ENCODE measurements at regions not wholly inside any gene's neighbourhood (a gene's known extent, or its start where the extent isn't known, plus 50 kb on each side); places are given as distances from the start of the nearest gene placed in this dataset.

DNA sequence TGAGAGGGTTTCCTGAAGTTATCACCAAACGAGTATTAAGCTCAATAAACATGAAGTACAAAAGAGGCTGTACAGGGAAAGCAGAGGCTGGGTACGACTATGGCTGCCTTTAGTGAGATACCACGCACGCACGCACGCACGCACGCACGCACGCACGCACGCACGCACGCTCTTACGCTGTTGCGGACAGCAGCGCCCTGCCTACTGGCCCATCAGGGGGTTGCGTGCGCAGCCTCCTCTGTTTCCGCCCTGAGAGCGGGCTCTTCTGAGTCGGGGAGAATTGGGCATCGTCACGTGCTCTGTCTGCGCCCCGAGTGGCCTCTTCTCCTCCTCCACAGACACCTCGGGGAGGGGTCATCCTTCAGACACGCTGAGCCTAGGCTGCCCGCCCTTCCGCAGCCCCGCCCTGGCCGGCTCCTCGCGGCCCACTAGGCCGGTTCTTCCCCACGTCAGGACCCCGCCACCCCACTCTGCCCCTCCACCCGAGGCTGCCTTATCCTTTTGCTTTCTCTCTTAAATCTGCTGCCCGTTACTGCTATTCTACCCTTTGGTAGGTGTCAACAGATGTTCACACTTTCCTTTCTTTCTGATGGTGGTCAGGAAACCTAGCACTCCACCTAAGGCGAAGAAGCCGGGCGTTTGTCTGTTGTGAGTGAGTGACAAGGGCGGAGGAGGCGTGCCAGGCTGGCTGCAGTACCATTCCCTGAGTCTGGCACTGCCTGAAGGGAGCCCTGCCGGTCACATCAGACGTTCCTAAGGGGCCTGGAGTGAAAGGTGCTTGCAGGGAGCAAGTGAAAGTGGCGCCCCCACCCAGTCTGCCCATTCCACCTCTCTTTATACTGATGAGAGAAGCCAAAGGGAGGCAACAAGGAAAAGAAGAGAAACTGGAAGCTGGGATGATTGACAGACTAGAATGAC, 300.4 kb upstream of the B3GAT1 start (continued):
- TF ChIP-seq, protein P1, sequence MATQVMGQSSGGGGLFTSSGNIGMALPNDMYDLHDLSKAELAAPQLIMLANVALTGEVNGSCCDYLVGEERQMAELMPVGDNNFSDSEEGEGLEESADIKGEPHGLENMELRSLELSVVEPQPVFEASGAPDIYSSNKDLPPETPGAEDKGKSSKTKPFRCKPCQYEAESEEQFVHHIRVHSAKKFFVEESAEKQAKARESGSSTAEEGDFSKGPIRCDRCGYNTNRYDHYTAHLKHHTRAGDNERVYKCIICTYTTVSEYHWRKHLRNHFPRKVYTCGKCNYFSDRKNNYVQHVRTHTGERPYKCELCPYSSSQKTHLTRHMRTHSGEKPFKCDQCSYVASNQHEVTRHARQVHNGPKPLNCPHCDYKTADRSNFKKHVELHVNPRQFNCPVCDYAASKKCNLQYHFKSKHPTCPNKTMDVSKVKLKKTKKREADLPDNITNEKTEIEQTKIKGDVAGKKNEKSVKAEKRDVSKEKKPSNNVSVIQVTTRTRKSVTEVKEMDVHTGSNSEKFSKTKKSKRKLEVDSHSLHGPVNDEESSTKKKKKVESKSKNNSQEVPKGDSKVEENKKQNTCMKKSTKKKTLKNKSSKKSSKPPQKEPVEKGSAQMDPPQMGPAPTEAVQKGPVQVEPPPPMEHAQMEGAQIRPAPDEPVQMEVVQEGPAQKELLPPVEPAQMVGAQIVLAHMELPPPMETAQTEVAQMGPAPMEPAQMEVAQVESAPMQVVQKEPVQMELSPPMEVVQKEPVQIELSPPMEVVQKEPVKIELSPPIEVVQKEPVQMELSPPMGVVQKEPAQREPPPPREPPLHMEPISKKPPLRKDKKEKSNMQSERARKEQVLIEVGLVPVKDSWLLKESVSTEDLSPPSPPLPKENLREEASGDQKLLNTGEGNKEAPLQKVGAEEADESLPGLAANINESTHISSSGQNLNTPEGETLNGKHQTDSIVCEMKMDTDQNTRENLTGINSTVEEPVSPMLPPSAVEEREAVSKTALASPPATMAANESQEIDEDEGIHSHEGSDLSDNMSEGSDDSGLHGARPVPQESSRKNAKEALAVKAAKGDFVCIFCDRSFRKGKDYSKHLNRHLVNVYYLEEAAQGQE (IDR thresholded peaks at IDR 0.05; ENCODE audit: low read depth) = no peak
- no peak for TF ChIP-seq POLR2AphosphoS5 (IDR thresholded peaks at IDR 0.05; ENCODE audit: low read depth, low read length)
- TF ChIP-seq SIN3A (IDR thresholded peaks at IDR 0.05; ENCODE audit: low read depth) = no peak
- TF ChIP-seq, protein P2, sequence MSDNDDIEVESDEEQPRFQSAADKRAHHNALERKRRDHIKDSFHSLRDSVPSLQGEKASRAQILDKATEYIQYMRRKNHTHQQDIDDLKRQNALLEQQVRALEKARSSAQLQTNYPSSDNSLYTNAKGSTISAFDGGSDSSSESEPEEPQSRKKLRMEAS (IDR thresholded peaks at IDR 0.05) = no peak
- TF ChIP-seq CEBPB (IDR thresholded peaks at IDR 0.05; ENCODE audit: low read depth) = no peak
- no peak for TF ChIP-seq SRF (IDR thresholded peaks at IDR 0.05; ENCODE audit: low read depth)

DNA sequence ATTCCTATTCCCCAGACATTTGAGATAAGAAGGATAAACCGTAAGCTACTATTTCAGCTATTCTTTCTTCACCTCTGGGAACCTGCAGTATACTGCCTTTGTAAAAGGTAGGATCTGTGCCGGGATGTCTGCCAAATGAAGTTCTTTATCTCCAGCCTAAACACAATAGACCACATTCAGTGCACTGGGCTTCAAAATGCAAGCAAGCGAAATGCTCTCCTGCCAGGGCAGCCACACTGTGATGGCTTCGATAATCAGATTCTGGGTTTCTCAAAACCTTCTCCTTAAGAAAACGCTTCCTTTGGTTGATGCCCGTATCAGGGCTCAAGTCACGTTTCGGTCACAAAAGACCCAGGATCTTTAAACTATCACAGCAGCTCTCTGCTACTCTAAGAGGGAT, 299.5 kb upstream of the B3GAT1 start:
- Histone ChIP-seq H3K4me2 (ENCODE audit: low read length) (no peak overlapping the region), H3K9me3 (ENCODE audit: control insufficient read depth in 1 of 2, insufficient read depth in 1 of 2, low read depth in 1 of 2, low read length in 2 of 2) (no peaks in the 10 kb centered on the region), H3K4me1 (ENCODE audit: control insufficient read depth in 1 of 2, insufficient read depth in 2 of 2, low read length in 2 of 2) (no peaks in the 10 kb centered on the region), H3K27ac (ENCODE audit: low read depth, low read length) (no peak overlapping the region), H3K4me3 (replicated peaks in 1 of 2; ENCODE audit: low read depth in 1 of 2, low read length in 2 of 2) (no peak overlapping the region), H3K79me2 (ENCODE audit: insufficient read depth, low read length) (no peaks in the 10 kb centered on the region), H3K9ac (ENCODE audit: low read length) (no peak overlapping the region), H3K9me2 (ENCODE audit: insufficient read depth) (no peaks in the 10 kb centered on the region), H2AFZ (ENCODE audit: low read depth, low read length, poor library complexity, severe bottlenecking) (no peak overlapping the region), H3K36me3 (ENCODE audit: control insufficient read depth in 1 of 2, insufficient read depth in 2 of 2, low read length in 2 of 2) (no peaks in the 10 kb centered on the region), H3K27me3 (ENCODE audit: insufficient read depth, low read length) (peaks cover 40% of the 10 kb centered on the region), H4K20me1 (ENCODE audit: insufficient read depth) (no peaks in the 10 kb centered on the region)
- no TSS peak for BruUV-seq (replicated peaks)
- ChIA-PET RAD21 (ENCODE audit: low non-redundant PET in 1 of 2, low total read pairs in 2 of 2, uncharacterized antibody in 2 of 2, unreplicated experiment in 2 of 2) (no interaction called here), CTCF (no interaction called here), POLR2A (no interaction called here)
- DNase-seq (ENCODE audit: low read depth, low spot score) (no peak), ATAC-seq (no peak)
- intact Hi-C loops (cut with micrococcal nuclease) = no loop called here
- no peak for TF ChIP-seq SP1 (IDR thresholded peaks at IDR 0.05; ENCODE audit: low read depth)
- no peak for TF ChIP-seq TCF7L2 (IDR thresholded peaks at IDR 0.05; ENCODE audit: borderline replicate concordance, extremely low read depth, insufficient read depth, insufficient read length)
- TF ChIP-seq, protein P3, sequence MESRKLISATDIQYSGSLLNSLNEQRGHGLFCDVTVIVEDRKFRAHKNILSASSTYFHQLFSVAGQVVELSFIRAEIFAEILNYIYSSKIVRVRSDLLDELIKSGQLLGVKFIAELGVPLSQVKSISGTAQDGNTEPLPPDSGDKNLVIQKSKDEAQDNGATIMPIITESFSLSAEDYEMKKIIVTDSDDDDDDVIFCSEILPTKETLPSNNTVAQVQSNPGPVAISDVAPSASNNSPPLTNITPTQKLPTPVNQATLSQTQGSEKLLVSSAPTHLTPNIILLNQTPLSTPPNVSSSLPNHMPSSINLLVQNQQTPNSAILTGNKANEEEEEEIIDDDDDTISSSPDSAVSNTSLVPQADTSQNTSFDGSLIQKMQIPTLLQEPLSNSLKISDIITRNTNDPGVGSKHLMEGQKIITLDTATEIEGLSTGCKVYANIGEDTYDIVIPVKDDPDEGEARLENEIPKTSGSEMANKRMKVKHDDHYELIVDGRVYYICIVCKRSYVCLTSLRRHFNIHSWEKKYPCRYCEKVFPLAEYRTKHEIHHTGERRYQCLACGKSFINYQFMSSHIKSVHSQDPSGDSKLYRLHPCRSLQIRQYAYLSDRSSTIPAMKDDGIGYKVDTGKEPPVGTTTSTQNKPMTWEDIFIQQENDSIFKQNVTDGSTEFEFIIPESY (IDR thresholded peaks at IDR 0.05; ENCODE audit: extremely low read depth, insufficient replicate concordance, low read length) = no peak
- no peak for TF ChIP-seq SRF (IDR thresholded peaks at IDR 0.05; ENCODE audit: low read depth)
- TF ChIP-seq YY1 (IDR thresholded peaks at IDR 0.05; ENCODE audit: extremely low read depth, insufficient replicate concordance, low read depth, low read length) = no peak
- no peak for TF ChIP-seq RAD21 (IDR thresholded peaks at IDR 0.05; ENCODE audit: low read depth)
- TF ChIP-seq, protein P2 (IDR thresholded peaks at IDR 0.05) = no peak
- no peak for TF ChIP-seq POLR2A (IDR thresholded peaks at IDR 0.05; ENCODE audit: borderline replicate concordance, extremely low read depth, insufficient read depth, insufficient read length)
- TF ChIP-seq ELF1 (IDR thresholded peaks at IDR 0.05; ENCODE audit: borderline replicate concordance, low read depth) = no peak
- TF ChIP-seq ZFX (IDR thresholded peaks at IDR 0.05) = no peak

Measured in HCT116 (cell line).